ENCODE measurements at regions not wholly inside any gene's neighbourhood (a gene's known extent, or its start where the extent isn't known, plus 50 kb on each side); places are given as distances from the start of the nearest gene placed in this dataset.
"Not testable (repeated sequence)": the region's sequence is repeated elsewhere in the genome, so short reads cannot be mapped to it uniquely, and the experiment has no call there.

GRCh38 chr9:75743855-75744254 lies 146.6 kb upstream of the PCSK5 start:
- no peak for DNase-seq (ENCODE audit: low read depth)

- no peak for DNase-seq (ENCODE audit: low read depth)
Observed at GRCh38 chr9:75754080-75754479, 136.4 kb upstream of the PCSK5 start.

DNA sequence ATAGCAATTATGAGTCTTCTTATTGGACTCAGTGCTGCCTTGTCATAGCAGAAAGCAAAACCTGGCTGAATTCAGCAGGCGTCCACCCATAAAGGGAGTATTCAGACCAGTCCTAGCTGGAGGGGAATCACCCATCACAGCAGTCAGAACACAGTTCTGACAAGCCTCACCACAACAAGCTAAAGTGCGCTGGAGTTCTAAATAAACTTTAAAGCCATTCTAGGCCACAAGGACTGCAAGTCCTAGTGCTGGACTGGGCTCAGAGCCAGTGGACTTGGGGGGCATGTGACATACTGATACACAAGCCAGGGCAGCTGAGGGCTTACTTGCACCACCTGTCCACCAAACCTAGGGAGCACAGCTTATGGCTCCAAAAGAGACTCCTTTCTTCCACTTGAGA lies 115.3 kb upstream of the PCSK5 start:
- no peak for DNase-seq (ENCODE audit: low read depth)

GRCh38 chr9:75775966-75776691 lies 114.3 kb upstream of the PCSK5 start:
- DNase-seq (ENCODE audit: low read depth): no peak

GRCh38 chr9:75780185-75780584 lies 110.3 kb upstream of the PCSK5 start:
- no peak for DNase-seq (ENCODE audit: low read depth)

DNA sequence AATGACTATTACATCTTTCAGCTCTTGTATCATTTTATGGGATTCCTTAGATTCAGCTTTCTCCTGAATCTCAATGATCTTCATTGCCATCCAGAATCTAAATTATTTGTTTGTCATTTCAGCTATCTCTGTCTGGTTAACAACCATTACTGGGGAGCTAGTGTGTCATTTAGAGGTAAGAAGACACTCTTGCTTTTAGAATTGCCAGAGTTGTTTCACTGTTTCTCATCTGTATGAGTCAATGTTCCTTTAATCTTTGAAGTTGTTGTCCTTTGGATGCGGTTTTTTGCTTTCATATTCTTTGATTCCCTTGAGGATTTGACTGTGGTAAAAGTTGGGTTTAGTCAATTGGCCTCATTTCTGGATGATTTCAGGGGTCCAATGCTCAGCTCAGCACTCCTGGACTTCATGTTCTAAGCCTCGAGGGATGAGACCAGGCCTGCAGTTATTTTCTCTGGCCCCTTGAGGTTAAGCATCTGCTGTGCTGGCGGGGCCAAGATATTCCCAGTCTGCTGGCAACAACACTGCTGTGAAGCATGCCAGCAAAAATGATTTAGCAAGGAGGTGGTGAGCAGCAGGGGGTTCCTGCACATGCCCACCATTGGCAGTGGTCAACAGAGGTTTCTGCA lies 102.4 kb upstream of the PCSK5 start:
- DNase-seq (ENCODE audit: low read depth): peak; percentile 69

GRCh38 chr9:75797085-75797580 lies 93.3 kb upstream of the PCSK5 start:
- no peak for DNase-seq (ENCODE audit: low read depth)

GRCh38 chr9:75798505-75798904 lies 92.0 kb upstream of the PCSK5 start:
- DNase-seq (ENCODE audit: low read depth): no peak

GRCh38 chr9:75803130-75803529 lies 87.3 kb upstream of the PCSK5 start:
- peak; percentile 75 for DNase-seq (ENCODE audit: low read depth)

GRCh38 chr9:75810063-75810462 lies 80.4 kb upstream of the PCSK5 start:
- no peak for DNase-seq (ENCODE audit: low read depth)

GRCh38 chr9:75811692-75812091 lies 78.8 kb upstream of the PCSK5 start:
- no peak for DNase-seq (ENCODE audit: low read depth)

- no peak for DNase-seq (ENCODE audit: low read depth)
Observed at GRCh38 chr9:75812141-75812540, 78.3 kb upstream of the PCSK5 start.

DNA sequence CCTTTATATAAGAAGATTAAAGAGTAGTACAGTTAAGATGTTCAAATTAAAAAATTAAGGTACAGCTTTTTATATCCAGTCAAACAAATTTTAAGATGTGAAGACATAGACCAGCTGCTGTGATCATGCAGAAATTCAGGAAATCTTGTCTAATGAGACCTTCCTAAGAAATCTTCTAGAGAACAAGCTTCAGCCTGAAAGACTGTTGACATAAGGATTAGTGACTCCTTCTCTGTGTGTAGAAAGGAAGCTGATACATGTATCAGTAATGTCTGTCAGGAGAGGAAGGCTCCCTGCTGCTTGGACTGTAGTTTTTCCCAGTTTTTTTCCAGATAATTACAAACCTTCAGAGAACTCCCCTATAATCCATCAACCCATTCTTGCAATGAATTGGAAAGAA lies 75.8 kb upstream of the PCSK5 start:
- DNase-seq (ENCODE audit: low read depth): peak; percentile 82

DNA sequence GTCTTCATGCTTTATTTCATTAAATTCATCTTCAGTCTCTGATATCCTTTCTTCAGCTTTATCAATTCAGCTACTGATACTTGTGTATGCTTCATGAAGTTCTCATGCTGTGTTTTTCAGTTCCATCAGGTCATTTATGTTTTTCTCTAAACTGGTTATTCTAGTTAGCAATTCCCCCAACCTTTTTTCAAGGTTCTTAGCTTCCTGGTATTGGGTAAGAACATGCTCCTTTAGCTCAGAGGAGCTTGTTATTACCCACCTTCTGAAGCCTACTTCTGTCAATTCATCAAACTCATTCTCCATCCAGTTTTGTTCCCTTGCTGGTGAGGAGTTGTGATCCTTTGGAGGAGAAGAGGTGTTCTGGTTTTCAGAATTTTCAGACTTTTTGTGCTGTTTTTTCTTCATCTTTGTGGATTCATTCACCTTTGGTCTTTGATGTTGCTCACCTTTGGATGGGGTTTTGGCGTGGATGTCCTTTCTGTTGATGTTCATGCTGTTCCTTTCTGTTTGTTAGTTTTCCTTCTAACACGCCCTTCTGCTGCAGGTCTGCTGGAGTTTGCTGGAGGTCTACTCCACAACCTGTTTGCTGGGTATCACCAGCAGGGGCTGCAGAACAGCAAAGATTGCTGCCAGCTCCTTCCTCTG lies 69.9 kb upstream of the PCSK5 start:
- DNase-seq (ENCODE audit: low read depth): not testable (repeated sequence)

GRCh38 chr9:75823151-75823550 lies 67.3 kb upstream of the PCSK5 start:
- DNase-seq (ENCODE audit: low read depth): no peak

GRCh38 chr9:75824816-75825568 lies 65.5 kb upstream of the PCSK5 start:
- no peak for DNase-seq (ENCODE audit: low read depth)

GRCh38 chr9:75826314-75826713 lies 64.2 kb upstream of the PCSK5 start:
- no peak for DNase-seq (ENCODE audit: low read depth)

DNA sequence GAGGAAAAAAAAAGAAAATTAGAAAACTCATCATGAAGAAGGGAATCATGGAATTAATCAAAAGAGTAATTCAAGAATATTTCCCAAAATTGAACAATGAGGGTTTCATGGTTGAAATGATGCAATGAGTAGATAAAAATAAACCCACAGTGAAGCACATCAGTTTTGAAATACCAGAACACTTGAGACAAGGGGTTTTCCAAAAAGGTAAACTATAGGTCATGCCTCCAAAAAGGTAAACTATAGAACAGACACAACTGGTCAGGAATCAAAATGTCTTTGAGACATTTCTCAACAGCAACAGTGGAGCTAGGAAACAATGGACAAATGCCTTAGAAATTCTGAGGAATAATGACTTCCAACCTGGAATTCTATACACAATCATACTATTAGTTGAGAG lies 60.2 kb upstream of the PCSK5 start:
- DNase-seq (ENCODE audit: low read depth): no peak

DNA sequence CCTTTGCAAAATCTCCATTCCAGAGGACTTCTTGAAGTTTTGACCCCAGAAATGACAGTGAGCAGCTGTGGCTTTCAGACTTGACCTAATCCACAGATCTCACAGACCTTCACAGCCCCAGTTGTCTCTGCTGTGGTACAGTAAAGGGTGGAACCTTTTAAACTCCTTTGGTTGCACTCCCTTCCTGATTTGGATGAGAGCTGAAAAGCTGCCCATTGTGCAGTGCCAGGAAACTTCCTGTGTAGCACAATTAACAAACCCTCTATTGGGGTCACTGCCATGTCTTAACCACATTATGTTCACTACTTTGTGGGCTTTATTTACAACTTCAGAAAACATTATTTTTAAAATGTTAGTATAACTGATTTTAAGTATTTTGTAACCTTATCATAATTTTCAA lies 56.7 kb upstream of the PCSK5 start:
- no peak for DNase-seq (ENCODE audit: low read depth)

DNA sequence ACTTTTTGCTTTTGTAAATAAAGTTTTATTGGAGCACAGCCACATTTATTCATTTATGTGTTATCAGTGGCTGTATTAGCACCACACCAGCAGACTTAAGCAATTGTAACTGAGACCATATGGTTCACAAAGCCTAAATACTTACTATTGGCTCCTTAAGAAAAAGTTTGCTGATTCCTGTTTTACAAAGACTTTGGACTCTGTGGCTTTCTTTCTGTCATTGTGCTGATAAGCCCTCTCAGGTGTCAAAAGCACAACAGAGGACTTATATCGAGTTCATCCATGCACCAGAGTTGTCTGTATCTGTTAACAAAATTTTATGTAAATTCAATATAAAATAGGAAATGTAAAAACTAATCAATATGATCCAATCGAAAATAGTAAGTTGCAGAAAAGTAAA lies 55.6 kb upstream of the PCSK5 start:
- DNase-seq (ENCODE audit: low read depth): no peak

Measured in HT1080 (cell line).